GM19397 (cell line): ENCODE measurements at regions not wholly inside any gene's neighbourhood (a gene's known extent, or its start where the extent isn't known, plus 50 kb on each side); places are given as distances from the start of the nearest gene placed in this dataset.
A peak's percentile ranks its signal among the peaks of the same experiment; 100 is the strongest.
"Not testable (repeated sequence)": the region's sequence is repeated elsewhere in the genome, so short reads cannot be mapped to it uniquely, and the experiment has no call there.

Source experiments
- ATAC-seq: cut with Tn5 transposase; IDR thresholded peaks from one replicate; pipeline ENCODE4 v1.9.1; 2021; ENCODE audit warnings: mild to moderate bottlenecking, moderate library complexity; ENCODE audit not compliant: unreplicated experiment

DNA sequence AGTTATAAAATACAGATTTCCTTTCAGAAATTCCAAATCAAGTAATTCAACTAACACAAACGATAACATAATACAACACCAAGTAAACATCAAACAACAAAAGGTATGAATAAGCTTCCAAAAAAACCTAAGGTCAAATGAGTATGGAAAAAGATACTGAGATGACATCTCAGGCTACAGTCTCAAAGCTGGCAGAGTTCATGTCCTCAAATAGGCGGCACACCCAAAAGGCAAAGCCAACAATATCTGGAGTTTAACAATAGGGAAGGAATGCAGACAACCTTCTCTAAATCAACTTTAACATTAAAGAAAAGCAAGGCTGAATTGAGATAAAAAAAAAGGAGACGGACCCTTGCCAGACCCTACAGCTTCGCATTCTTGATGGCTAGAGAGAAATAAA lies 346.6 kb downstream of the RSL24D1 start:
- ATAC-seq, result no peak

DNA sequence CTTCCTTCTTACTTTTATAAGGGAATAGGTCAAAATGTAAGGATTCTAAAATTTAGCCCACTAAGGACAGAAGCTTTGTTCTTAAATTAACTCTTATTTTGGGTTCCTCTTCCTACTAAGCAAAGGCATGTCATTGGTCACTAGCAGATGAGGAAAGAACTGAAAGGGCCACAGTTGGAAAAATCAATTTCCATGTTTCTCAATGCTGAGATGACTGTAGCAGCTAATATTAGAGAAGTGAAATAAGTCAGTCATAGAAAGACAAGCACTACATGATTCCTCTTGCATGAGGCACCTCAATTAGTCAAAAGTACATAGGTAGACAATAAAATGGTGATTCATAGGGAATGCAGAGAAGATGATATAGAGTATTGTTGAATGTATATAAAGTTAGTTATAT lies 353.7 kb downstream of the RSL24D1 start:
- ATAC-seq, result no peak

DNA sequence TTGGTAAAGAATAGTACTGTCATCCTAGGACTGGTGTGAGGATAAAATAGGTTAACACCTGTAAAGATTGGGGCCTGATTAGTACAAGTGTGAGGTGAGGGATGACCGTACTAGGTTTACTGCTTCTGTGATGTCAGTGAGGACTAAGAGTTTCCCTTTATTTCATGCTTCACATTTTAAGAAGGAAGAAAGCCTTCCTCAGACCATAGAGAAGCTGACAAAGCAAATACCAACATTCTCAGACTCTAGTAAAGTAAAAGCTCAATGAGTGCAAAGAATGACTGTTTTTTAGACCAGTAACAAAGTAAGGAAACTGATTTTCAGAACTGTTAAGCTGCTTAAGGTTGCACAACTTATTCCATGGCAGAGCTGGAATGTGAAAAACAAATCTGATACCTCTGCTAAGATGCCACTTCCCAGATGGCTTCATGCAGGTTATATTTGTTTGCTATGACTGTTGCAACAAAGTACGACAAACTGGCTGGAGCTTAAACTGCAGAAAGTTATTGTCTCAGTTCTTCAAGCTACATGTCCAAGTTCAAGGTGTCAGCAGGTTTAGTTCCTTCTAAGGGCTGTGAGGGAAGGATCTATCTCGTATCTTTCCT lies 354.9 kb downstream of the RSL24D1 start:
- ATAC-seq, result no peak

DNA sequence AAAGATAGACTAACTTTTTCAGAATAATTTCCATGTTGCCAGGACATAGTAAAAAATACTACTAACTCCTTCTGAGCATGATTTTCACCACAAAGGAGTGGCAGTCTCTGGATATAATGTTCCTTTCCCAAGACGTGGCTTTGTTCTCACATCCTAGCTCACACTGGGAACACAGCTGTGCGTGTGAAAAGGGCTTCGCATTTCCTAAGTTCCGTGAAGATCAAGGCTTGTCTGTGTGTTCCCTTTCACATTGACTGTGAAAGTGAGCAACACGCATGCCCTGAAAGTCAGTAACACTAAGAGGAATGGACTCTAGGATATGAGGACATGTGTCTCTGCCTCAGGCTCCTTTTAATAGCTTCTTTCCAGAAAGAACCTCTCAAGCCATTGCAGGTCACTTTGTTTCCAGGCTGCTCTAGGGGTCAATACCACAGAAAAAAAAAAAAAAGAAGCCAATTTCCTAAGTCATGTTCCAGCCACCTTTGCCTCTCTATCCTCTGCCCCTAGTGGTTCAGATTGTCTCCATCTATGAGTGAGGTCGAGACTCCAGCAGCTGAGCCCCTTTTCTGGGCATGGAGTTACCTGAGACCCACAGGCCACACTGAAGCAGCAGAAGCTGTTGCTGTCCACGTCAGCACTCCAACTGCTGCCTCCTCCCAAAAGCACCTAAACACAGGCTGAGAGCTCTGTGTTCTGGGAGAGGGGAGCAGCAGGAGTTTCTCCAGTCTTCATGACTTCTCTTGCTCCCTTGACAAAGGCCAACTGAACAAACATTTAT lies 355.9 kb downstream of the RSL24D1 start:
- no peak for ATAC-seq

DNA sequence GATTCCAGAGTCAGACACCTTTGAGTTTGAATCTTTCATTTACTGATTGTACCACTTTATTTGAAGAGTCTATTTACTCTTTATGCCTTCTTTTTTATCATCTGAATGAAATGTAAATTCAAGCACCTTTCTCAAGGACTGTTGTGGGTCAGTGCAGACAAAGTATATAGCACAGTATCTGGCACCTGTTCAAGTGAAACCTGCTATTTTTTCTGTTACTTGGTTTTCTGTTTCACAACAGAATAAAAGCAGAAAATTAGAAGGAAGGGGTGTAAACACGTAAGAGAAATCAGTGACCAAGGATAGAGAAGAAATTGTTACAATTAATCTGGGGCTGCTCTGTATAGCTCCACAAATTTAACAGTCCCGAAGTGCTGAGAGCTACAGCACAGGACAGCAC lies 357.4 kb downstream of the RSL24D1 start:
- no peak for ATAC-seq

DNA sequence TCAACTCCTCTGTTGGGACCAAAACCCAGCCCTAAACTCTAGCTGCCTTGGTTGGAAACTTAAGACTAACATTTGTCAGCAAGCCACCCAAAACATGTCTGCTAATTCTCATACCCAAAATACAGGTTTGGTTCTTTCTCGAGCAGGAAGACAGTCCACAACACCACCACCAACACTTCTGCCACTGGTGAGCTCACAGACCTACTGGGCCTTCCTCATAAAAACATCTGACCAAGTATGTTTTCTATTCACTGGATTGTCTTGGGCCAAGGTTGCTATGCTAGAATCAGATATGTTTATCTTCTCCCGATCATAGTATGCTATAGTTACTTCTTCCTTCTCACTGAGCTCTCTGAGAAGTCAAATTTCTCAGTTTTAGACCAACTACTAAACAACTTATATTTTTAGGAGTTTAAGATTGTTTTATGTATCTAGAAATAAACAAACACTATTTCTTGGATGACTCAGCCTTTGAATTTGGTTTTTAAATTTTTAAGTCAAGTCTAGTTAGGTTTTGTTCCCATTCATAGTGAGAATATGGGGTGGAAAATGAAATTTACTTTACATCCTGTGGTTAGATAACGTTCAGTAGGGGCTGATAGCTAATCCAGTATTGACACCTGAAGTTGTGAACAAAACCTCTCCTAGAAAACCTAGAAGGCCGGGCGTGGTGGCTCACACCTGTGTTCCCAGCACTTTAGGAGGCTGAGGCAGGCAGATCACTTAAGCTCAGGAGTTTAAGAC lies 360.5 kb downstream of the RSL24D1 start:
- ATAC-seq, result no peak

DNA sequence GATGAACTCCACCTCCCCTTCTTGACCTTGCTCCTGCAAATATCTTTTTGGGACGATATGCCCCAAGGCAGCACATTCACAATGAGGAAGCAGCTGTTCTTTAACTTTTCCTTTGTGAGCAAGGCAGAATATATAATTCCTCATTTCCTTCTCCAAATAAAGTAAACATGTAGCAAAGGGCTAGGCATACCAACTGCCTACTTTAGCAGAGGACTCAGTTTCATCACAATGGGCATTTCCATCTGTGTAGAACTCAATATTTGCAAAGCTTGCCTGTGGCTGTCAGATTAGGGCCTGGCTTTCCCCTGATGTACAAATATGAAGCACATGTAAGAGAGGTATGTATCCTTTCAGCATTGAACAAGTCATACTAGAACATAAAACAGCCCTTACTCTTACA lies 366.9 kb downstream of the RSL24D1 start:
- no peak for ATAC-seq

DNA sequence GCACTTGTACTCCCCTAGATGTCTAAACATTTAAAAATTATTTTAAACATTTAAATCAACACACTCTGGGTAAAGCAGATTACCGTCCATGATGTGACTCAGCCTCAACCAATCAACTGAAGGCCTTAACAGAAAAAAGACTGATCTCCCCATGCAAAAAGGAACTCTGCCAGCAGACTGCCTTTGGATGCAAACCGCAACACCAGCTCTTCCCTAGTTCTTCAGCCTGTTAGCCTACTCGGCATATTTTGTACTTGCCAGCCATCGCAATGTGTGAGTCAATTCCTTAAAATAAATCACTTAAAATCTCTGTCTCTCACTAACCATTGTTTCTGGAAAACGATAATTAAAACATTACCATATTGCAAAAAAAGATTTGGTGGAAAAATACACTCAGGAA lies 375.9 kb downstream of the RSL24D1 start:
- no peak for ATAC-seq

DNA sequence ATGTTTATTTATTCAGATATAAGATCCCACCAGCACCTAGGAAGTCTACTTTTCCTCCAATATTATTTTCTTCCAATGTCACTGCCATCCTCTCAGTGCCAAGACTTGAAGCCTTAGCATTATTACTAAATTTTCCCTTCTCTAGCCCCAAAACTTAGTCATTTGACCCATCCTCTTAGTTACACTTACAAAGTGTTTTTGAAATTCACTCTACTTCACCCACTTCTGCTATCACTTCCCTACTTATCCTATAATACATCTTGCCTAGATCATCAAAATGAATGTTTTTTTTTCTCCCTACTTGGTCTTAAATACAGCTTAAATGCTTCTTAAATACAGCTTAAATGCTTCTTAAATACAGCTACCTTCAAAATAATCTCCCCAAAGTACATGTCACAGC lies 376.6 kb downstream of the RSL24D1 start:
- ATAC-seq, result no peak

DNA sequence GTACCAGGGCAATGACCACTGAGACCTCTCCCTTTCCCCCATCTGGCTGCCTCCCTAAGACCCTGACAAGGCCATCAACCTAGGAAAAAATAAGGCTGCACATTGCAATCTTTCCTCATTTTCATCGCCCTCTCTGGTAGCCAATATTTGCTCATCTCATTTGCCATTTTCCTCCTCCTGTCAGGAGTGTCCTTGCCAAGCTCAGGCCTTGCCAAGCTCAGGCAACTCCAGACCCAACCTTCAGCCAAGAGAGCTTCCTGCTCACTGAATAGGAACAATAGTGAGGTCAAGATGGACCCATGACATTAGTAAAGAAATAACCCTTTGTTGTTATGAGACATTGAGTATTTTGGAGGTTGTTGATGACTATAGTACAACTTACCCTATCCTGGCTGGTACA lies 380.3 kb downstream of the RSL24D1 start:
- no peak for ATAC-seq

DNA sequence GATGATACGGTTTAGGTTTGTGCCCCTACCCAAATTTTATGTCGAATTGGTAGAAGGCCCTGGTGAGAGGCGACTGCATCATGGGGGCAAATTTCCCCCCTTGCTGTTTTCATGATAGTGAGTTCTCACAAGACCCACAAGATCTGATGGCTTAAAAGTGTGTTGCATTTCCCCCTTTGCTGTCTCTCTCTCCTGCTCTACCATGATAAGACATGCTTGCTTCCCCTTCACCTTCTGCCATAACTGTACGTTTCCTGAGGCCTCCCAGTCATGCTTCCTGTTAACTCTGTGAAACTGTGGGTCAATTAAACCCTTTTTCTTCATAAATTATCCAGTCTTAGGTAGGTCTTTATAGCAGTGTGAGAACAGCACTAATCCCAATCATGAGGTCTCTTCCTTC lies 381.2 kb downstream of the RSL24D1 start:
- no peak for ATAC-seq

DNA sequence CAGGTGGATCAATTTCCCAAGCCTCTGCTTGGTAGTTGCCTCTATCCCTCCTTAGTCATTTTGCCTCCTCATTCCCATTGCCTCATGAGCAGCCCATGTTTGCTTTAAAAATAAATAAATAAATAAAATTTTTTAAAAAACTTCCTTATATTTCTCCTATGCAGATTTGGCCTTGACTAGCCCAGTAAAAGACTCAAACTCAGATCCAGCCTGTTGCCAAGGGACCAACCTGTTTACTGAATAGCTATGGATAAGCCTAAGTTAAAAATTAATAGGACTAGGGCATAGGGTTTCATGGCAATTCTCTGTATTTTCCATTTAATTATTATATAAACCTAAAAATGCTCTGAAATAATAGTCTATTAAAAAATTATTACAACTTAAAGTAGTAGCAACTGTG lies 384.4 kb downstream of the RSL24D1 start:
- no peak for ATAC-seq

DNA sequence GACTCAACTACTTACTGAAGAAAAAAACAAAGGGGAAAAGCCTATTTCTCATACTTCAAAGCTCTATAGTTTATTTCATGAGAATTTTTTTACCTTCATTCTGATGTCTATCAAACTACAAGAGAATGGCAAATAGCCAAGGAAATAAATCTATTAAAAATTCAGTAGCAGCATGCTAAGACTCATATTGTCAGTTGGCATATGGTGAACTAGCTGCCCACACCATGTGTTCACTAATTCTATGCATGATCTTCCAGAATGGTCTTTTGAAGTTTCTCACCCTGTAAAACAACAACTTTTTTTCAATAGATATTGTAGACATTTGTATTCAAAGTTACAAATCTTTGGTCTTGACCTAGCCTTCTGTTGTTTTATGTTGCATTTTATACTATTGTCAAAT lies 386.2 kb downstream of the RSL24D1 start:
- ATAC-seq, result no peak

DNA sequence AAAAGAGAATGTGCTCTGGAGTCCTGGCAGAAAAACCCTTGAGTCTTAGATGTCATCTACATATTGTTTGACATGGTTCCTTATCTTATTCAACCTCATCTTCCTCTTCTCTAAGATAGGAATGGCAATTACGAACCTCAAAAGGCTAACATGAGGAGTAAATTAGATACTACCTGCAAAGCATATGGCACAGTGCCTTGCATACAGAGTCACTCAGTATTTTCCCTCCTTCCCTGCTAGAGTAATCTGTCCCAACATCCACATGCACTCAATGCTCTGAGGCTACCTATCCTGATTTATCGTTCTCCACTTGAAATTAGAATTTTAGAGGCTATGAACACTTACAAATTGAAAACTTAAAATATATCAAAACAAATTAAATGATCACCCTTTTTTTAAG lies 386.7 kb downstream of the RSL24D1 start:
- no peak for ATAC-seq

DNA sequence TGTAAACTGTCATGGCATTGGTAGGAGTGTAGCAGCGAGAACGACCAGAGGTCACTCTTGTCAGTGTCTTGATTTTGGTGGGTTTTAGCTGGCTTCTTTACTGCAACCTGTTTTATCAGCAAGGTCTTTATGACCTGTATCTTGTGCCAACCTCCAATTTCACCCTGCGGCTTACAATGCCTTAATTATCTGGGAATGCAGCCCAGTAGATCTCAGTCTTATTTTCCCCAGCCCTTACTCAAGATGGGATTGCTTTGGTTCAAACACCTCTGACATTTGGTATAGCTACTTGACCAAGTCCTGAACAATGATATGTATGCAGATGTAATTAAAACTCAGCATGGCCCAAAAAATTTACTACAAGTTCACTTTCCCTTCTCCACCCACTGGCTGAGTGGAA lies 388.4 kb downstream of the RSL24D1 start:
- no peak for ATAC-seq

DNA sequence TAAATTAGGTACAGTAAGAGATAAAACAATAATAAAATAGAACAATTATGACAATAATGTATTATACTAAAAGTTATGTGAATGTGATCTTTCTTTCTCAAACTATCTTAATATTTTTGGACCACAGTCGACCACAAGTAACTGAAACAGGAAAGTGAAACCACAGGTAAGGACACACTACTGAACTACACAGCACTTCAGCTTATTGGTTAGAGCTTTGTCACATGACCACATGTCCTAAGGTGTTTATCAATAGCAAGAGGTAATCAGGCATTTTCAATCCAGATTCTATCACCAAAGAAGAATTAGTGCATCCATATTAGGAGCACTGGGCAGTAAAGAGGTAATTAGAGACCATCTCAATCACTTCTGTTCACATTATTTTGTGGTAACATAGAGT lies 392.8 kb downstream of the RSL24D1 start:
- no peak for ATAC-seq

DNA sequence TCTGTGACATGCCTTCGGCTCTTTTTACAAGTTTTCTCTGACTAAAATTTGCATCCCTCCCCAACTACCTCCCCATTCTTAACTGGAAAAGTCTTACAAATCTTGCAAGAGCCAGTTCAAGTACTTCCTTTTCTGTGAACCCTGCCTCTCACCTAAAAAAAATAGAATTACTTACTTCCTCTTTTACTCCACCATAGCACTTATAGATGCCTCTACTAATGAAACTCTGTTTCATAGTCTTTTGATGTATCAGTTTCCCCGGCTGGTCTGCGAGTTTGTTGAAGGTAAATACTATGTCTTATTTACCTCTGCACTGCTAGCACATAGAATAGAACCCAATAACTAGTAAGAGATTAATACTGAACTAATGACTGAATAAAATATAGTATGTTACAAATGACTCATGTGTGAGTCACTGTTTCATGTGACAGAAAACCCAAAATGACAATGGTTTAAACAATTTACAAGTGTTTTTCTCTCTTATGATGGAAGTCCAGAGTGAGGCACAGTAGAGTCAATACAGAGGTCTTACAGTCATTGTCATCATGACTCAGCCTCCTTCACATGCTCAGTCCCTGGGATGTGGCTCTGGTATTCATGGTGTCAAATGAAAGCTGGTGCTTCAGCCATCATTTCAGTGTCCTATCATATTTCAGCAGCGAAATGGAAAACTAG lies 393.5 kb downstream of the RSL24D1 start:
- ATAC-seq, result peak; percentile 67

DNA sequence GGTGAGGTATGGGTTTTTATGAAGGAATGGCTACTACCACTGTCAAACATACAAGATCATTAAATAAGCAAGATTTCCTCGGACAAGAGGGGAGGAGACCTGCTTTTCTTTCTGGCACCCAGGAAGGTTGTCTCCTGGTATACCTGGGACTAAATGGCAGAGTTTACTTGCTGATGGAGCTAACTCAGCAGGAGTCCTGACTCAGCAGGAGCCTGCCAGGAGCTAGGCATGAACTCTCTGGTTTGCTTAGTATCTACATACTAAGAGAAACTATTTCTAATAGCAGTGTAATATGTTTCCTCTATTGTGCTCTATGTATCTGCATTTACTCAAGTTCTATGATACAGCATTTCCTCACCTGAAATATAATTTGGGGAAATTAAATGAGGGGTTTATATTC lies 404.2 kb downstream of the RSL24D1 start:
- no peak for ATAC-seq

DNA sequence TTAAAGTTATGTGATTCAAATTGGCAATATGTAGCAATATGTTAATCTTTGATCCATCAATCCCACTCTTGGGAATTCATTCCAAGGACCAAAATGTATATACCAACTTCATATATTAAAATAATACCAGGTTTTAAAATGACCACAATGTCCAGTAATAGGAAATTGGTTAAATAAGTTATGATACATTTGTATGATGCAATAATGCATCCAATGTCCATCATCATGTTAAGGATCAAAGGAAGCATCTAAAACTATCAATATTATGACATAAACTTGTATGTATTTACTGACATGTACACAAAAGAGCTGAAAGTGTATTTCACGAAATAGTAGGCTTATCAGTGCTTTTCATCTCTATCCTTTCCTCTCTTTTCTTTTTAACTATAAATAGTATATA lies 406.0 kb downstream of the RSL24D1 start:
- ATAC-seq, result no peak

DNA sequence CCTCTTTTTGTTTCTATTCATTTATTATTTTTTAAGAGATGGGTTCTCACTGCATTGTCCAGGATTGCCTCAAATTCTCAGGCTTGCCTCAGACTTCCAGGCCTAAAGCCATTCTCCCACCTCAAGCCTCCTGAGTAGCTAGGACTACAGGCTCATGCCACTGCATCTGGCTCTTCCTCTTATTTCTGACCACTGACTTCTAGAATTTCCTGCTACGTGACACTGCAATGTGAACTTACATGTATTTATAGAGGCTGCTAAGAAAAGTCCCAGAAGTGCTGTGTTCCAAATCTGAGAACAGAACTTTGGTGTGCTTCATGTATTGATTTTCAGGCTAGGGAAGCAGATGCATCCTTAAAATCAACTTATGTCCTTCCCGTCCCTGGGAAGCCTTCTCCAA lies 407.4 kb downstream of the RSL24D1 start:
- ATAC-seq, result no peak

DNA sequence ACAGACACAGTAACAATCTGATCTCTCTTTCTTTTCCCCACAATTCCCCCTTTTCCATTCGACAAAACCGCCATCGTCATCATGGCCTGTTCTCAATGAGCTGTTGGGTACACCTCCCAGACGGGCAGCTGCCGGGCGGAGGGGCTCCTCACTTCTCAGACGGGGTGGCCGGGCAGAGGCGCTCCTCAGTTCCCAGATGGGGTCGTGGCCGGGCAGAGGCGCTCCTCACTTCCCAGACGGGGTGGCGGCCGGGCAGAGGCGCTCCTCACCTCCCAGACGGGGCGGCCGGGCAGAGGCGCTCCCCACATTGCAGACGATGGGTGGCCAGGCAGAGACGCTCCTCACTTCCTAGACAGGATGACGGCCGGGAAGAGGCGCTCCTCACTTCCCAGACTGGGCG lies 415.5 kb downstream of the RSL24D1 start:
- not testable (repeated sequence) for ATAC-seq

DNA sequence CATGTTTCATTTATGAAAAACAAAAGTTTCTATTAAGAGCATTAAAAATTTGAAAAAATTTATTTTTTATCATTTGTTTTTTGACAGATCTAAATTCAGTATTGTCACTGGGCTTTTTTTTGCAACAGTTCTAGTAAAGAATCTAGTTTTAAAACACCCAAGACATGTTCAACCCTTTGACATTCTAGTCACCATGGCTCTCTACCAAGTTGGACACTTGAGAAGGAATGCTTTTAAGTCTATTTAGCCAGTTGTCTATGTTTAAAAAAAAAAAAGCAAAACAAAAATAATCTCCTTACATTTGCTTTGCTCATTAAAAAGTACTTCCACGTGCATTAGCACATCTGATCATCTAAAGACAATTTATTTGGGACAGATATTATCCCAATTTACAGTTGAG lies 417.5 kb downstream of the RSL24D1 start:
- ATAC-seq, result no peak
